HG03354 (cell line): ENCODE measurements at regions not wholly inside any gene's neighbourhood (a gene's known extent, or its start where the extent isn't known, plus 50 kb on each side); places are given as distances from the start of the nearest gene placed in this dataset.
"Not testable (repeated sequence)": the region's sequence is repeated elsewhere in the genome, so short reads cannot be mapped to it uniquely, and the experiment has no call there.

Experiments used
- ATAC-seq: cut with Tn5 transposase; IDR thresholded peaks from one replicate; pipeline ENCODE4 v1.9.1; 2021; ENCODE audit warnings: mild to moderate bottlenecking; ENCODE audit not compliant: unreplicated experiment, poor library complexity, severe bottlenecking

- not testable (repeated sequence) for ATAC-seq
Measured at GRCh38 chr1:83218036-83218716, 780.8 kb downstream of the TTLL7 start.

GRCh38 chr1:83214317-83214716, 784.6 kb downstream of the TTLL7 start:
- ATAC-seq = not testable (repeated sequence)

- ATAC-seq = not testable (repeated sequence)
Measured at GRCh38 chr1:83213648-83214047, 785.3 kb downstream of the TTLL7 start.

DNA sequence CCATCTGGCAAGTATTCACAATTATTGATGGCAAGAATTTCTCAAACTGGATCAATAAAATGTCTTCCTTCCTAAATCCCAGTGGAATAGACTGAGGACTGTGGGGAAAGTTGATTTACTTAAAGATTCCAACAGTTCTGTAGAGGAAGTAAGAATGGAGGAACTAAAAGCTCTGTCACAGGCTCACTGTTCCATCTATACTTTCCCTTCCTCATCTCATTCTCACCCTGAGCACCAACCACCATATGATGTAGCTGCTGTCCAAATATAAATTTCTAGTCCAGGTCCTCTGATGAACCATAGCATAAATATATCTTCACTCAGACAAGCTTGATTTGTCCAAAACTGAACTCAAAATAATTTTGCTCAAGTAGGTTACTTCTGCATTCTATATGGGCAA, 786.9 kb downstream of the TTLL7 start:
- not testable (repeated sequence) for ATAC-seq

GRCh38 chr1:83208540-83208939, 790.4 kb downstream of the TTLL7 start:
- ATAC-seq = not testable (repeated sequence)

- ATAC-seq = not testable (repeated sequence)
Measured at GRCh38 chr1:83194610-83195009, 804.3 kb downstream of the TTLL7 start.

GRCh38 chr1:83182033-83182728, 816.8 kb downstream of the TTLL7 start:
- not testable (repeated sequence) for ATAC-seq

- not testable (repeated sequence) for ATAC-seq
Measured at GRCh38 chr1:83180621-83181020, 818.3 kb downstream of the TTLL7 start.

DNA sequence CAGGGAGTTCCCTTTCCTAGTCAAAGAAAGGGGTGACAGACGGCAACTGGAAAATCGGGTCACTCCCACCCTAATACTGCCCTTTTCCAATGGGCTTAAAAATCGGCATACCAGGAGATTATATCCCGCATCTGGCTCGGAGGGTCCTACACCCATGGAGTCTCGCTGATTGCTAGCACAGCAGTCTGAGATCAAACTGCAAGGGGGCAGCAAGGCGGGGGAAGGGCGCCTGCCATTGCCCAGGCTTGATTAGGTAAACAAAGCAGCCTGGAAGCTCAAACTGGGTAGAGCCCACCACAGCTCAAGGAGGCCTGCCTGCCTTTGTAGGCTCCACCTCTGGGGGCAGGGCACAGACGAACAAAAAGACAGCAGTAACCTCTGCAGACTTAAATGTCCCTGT, 831.3 kb downstream of the TTLL7 start:
- not testable (repeated sequence) for ATAC-seq

- ATAC-seq = not testable (repeated sequence)
Measured at GRCh38 chr1:83163879-83164475, 835.0 kb downstream of the TTLL7 start.

DNA sequence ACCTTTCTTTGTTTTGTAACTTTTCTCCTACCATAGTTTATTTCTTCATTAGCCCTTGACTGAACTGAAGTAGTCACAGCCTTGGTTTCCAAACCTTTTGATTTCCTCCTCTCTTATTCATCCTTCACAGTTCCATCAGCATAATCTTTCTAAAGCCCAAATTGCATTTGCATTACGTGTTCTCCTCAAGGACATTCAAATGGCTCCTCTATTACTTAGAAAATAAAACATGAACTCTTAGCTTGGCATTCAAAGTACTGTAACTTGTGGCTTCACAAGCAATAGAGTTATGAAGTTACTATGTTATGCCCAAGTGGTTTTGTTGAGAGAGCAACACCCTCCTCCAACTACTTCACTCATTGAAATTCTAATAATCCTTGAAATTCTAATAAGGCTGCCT, 840.0 kb downstream of the TTLL7 start:
- ATAC-seq = not testable (repeated sequence)

DNA sequence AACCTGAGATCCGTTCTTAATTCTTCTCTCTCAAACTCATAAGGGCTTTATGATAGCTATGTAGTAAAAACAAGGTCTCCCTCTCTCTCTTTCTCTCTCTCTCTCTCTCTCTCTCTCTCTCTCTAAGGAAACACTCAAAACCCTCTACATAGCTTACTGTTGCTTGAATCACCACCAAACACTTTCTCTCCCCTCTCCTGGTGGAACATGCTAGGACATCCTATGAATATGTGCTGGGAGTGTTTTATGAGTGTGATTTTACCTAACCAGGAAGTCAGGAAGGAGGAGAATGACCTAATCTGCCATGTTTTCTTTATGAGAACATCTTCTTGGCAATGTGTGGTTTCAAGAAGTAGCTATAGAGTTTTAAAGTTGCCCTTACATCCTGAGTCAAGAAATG, 844.6 kb downstream of the TTLL7 start:
- ATAC-seq = not testable (repeated sequence)

DNA sequence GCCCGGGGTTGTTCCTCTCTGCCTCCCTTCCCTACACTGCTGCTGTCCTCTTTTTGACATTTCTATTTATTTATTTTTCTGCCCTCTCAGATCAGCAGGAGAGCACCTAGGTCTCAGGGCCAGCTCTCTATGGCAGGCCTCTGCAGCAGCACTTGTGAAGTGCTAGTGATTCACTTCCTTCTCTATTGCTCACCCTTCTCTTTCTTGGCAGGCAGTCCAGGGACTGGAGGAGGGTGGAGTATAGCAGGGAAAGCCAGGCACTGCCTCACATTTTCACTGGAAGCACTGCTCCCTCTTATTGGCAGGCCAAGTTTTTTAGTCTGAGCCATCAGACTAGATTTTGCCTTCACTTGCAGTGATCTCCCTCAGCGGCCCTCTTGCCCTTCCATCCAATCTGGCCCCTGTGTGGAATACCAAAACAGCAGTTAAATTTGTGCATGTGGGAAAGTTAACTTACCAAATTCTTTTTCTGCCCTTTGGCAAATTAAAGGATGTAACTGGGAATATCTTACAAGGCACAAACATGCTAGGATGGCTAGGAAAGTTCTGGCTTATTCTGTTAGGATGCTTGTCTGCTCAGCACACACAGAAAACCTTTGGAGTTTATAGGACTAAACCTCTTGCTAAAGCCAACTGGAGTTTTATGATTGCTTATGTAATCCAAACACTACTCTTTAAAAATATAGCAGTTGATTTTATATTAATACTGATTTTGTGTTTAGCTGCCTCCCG, 847.6 kb downstream of the TTLL7 start:
- ATAC-seq = not testable (repeated sequence)

DNA sequence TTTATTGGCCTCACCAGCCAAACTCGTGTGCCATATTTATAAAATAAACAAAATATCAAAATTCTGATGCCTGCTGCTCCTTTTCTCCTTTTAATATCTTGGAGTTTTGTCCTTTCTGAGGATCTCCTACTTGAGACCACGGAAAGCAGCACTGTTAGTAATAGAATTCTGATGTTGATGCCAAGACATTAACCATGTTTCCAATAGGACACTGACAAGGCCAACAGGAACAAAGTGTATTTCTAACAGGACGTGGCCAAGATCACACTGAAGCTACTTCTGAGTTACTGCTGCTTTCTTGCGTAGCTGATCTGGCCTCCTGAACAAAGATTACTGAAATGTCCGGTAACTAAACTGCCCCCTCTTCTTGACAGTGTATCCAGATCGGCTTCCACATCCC, 848.5 kb downstream of the TTLL7 start:
- not testable (repeated sequence) for ATAC-seq

- not testable (repeated sequence) for ATAC-seq
Measured at GRCh38 chr1:83145820-83146219, 853.1 kb downstream of the TTLL7 start.

- not testable (repeated sequence) for ATAC-seq
Measured at GRCh38 chr1:83142802-83143201, 856.1 kb downstream of the TTLL7 start.

- ATAC-seq = not testable (repeated sequence)
Measured at GRCh38 chr1:83135524-83136157, 863.3 kb downstream of the TTLL7 start.

GRCh38 chr1:83134322-83135014, 864.5 kb downstream of the TTLL7 start:
- not testable (repeated sequence) for ATAC-seq

DNA sequence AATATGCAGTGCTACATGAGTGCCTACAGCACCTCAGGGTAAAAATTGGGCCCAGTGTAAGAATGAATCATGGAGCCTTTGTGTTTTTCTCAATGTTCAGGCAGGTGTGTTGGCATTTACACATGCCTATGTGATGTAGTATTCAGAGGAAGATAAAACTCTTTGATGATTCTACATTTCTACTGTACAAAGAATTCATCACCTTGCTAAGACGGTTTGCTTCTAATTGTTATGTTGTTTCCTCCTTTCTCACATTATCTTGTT, 867.3 kb downstream of the TTLL7 start:
- no peak for ATAC-seq
